ENCODE measurements at regions not wholly inside any gene's neighbourhood (a gene's known extent, or its start where the extent isn't known, plus 50 kb on each side); places are given as distances from the start of the nearest gene placed in this dataset.

- Histone ChIP-seq H3K9ac (ENCODE audit: extremely low read depth, low read length, poor library complexity, severe bottlenecking) (no peak overlapping the region), H3K4me3 (ENCODE audit: low read length) (no peak overlapping the region), H3K36me3 (ENCODE audit: control insufficient read depth, insufficient read depth, low read length) (no peaks in the 10 kb centered on the region), H3K27ac (ENCODE audit: low read depth, low read length) (no peak overlapping the region), H3K27me3 (ENCODE audit: control insufficient read depth, insufficient read depth, low read length, poor library complexity, severe bottlenecking) (no peaks in the 10 kb centered on the region), H3K4me1 (ENCODE audit: control insufficient read depth, insufficient read depth, low read length) (no peaks in the 10 kb centered on the region), H3K9me3 (ENCODE audit: control insufficient read depth, low read length) (no peaks in the 10 kb centered on the region)
- no peak overlapping the region for H3K4me3 Mint-ChIP-seq
- H3K27me3 Mint-ChIP-seq (ENCODE audit: insufficient read depth) = no peaks in the 10 kb centered on the region
- no peaks in the 10 kb centered on the region for H3K9me3 Mint-ChIP-seq
- DNase-seq = no peak
- no peaks in the 10 kb centered on the region for H3K36me3 Mint-ChIP-seq (ENCODE audit: low read depth)
- no peaks in the 10 kb centered on the region for H3K4me1 Mint-ChIP-seq
- no peak overlapping the region for H3K27ac Mint-ChIP-seq
- 95 to 100% methylated on average over 2 to 4 of the region's 4 CpGs for WGBS, 2 experiments (ENCODE audit: insufficient coverage in 1 of 2, insufficient read length in 1 of 2)
- no peak for TF ChIP-seq CTCF (conservative IDR thresholded peaks at IDR 0.05)
These were observed 1915.0 kb upstream of the CELF4 start for GRCh38 chr18:39480494-39481195.

- DNase-seq = no peak
- Histone ChIP-seq H3K4me3 (ENCODE audit: low read length) (no peak overlapping the region), H3K9me3 (ENCODE audit: control insufficient read depth, low read length) (no peaks in the 10 kb centered on the region), H3K9ac (ENCODE audit: extremely low read depth, low read length, poor library complexity, severe bottlenecking) (no peak overlapping the region), H3K27ac (ENCODE audit: low read depth, low read length) (no peak overlapping the region), H3K4me1 (ENCODE audit: control insufficient read depth, insufficient read depth, low read length) (no peaks in the 10 kb centered on the region), H3K36me3 (ENCODE audit: control insufficient read depth, insufficient read depth, low read length) (no peaks in the 10 kb centered on the region), H3K27me3 (ENCODE audit: control insufficient read depth, insufficient read depth, low read length, poor library complexity, severe bottlenecking) (no peaks in the 10 kb centered on the region)
- no peaks in the 10 kb centered on the region for H3K36me3 Mint-ChIP-seq (ENCODE audit: low read depth)
- H3K4me1 Mint-ChIP-seq = peaks cover 8% of the 10 kb centered on the region
- H3K4me3 Mint-ChIP-seq = no peak overlapping the region
- no peak for TF ChIP-seq CTCF (conservative IDR thresholded peaks at IDR 0.05)
- H3K27ac Mint-ChIP-seq = no peak overlapping the region
- no peaks in the 10 kb centered on the region for H3K27me3 Mint-ChIP-seq (ENCODE audit: insufficient read depth)
- peaks cover 3% of the 10 kb centered on the region for H3K9me3 Mint-ChIP-seq
These were observed 1898.4 kb upstream of the CELF4 start for GRCh38 chr18:39464006-39464405.

- Mint-ChIP-seq H3K36me3 (ENCODE audit: low read depth) (peaks cover 2% of the 10 kb centered on the region), H3K4me1 (peaks cover 8% of the 10 kb centered on the region), H3K4me3 (no peak overlapping the region), H3K9me3 (peaks cover 3% of the 10 kb centered on the region), H3K27me3 (ENCODE audit: insufficient read depth) (no peaks in the 10 kb centered on the region), H3K27ac (no peak overlapping the region)
- DNase-seq = no peak
- Histone ChIP-seq H3K36me3 (ENCODE audit: control insufficient read depth, insufficient read depth, low read length) (no peaks in the 10 kb centered on the region), H3K4me3 (ENCODE audit: low read length) (no peak overlapping the region), H3K9ac (ENCODE audit: extremely low read depth, low read length, poor library complexity, severe bottlenecking) (no peak overlapping the region), H3K27ac (ENCODE audit: low read depth, low read length) (no peak overlapping the region), H3K4me1 (ENCODE audit: control insufficient read depth, insufficient read depth, low read length) (no peaks in the 10 kb centered on the region), H3K9me3 (ENCODE audit: control insufficient read depth, low read length) (no peaks in the 10 kb centered on the region), H3K27me3 (ENCODE audit: control insufficient read depth, insufficient read depth, low read length, poor library complexity, severe bottlenecking) (no peaks in the 10 kb centered on the region)
- no peak for TF ChIP-seq CTCF (conservative IDR thresholded peaks at IDR 0.05)
- 93% methylated on average over 1 of the region's 1 CpG; no CpG with 5 or more reads in 1 of the 2 experiments for WGBS, 2 experiments (ENCODE audit: insufficient coverage in 1 of 2, insufficient read length in 1 of 2)
These were observed 1896.8 kb upstream of the CELF4 start for GRCh38 chr18:39462436-39462835.

All from endodermal cell (in vitro differentiated cells).